Brain microvascular endothelial cell (primary cell): ENCODE measurements at regions not wholly inside any gene's neighbourhood (a gene's known extent, or its start where the extent isn't known, plus 50 kb on each side); places are given as distances from the start of the nearest gene placed in this dataset.

Experiments
- DNase-seq: peaks from one replicate; pipeline ENCODE4 v3.0.0-alpha.2; 2020
- H3K27ac ChIP-seq: fragments of 250-450 bp; sonication (Bioruptor Pico); 2 replicates; pipeline ENCODE4 v1.5.1; 2020; ENCODE audit warnings: mild to moderate bottlenecking, moderate library complexity
- H3K27me3 ChIP-seq: fragments of 250-450 bp; sonication (Bioruptor Pico); replicated peaks from 2 replicates; pipeline ENCODE4 v1.5.1; 2020; ENCODE audit warnings: mild to moderate bottlenecking
- H3K36me3 ChIP-seq: fragments of 250-450 bp; sonication (Bioruptor Pico); replicated peaks from 2 replicates; pipeline ENCODE4 v1.5.1; 2020; ENCODE audit warnings: mild to moderate bottlenecking
- H3K4me3 ChIP-seq: 2 replicates; pipeline ENCODE4 v1.5.1; 2011; ENCODE audit warnings: low read depth, mild to moderate bottlenecking, control low read depth, low read length, moderate library complexity
- CTCF ChIP-seq: IDR thresholded peaks from 2 replicates; pipeline ENCODE4 v1.5.1; 2011; ENCODE audit warnings: low read depth, mild to moderate bottlenecking, moderate library complexity, low read length, control low read depth, inconsistent platforms; ENCODE audit errors: missing control alignments
- in situ Hi-C: cut with HindIII; loops from 2 replicates; pipeline ENCODE4 v1.10.0; 2017; ENCODE audit warnings: low sequenced_read_pairs, low pct_ligation_motif_present

GRCh38 chr5:113675166-113675565, 161.7 kb downstream of the YTHDC2 start:
- in situ Hi-C loops = no loop called here
- no peak for DNase-seq
- TF ChIP-seq CTCF = no peak
- Histone ChIP-seq H3K4me3 (no peak overlapping the region), H3K36me3 (no peaks in the 10 kb centered on the region), H3K27ac (no peak overlapping the region), H3K27me3 (no peaks in the 10 kb centered on the region)

DNA sequence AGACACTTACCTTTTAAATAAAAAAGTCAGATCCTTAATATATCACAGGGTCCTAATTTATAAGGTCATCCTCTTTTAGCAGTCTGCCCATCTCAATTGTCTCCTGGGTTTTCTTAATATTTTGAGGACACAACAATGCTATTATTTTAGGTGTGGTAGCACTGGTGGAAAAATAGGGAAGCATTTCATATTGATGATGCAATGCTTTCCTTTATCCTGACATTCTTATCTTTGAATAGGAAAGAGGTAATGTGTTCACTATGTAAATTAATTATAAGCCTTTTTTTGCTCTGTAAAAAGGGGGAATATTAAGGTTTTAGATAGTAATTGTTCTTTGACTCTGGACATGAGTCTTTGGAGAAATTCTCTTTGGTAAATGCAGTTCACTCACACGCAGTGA, 164.7 kb downstream of the YTHDC2 start:
- TF ChIP-seq CTCF = no peak
- no peaks in the 10 kb centered on the region for H3K27me3 ChIP-seq

GRCh38 chr5:113678924-113679575, 165.6 kb downstream of the YTHDC2 start:
- Histone ChIP-seq H3K36me3 (no peaks in the 10 kb centered on the region), H3K4me3 (no peak overlapping the region), H3K27ac (no peak overlapping the region), H3K27me3 (no peaks in the 10 kb centered on the region)
- DNase-seq = peak; percentile 23
- in situ Hi-C loops = no loop called here
- TF ChIP-seq CTCF = peak; percentile 70

More for the DNA sequence above, 164.7 kb downstream of the YTHDC2 start:
- Histone ChIP-seq H3K27ac (no peak overlapping the region), H3K4me3 (no peak overlapping the region), H3K36me3 (no peaks in the 10 kb centered on the region)
- no peak for DNase-seq
- in situ Hi-C loops = no loop called here

- DNase-seq = no peak
- no peaks in the 10 kb centered on the region for H3K36me3 ChIP-seq
- in situ Hi-C loops = no loop called here
- TF ChIP-seq CTCF = no peak
- no peak overlapping the region for H3K4me3 ChIP-seq
- no peaks in the 10 kb centered on the region for H3K27me3 ChIP-seq
- H3K27ac ChIP-seq = no peak overlapping the region
These were observed 167.0 kb downstream of the YTHDC2 start for GRCh38 chr5:113680534-113680933.

- in situ Hi-C loops = no loop called here
- TF ChIP-seq CTCF = no peak
- Histone ChIP-seq H3K27me3 (no peaks in the 10 kb centered on the region), H3K27ac (no peak overlapping the region), H3K36me3 (no peaks in the 10 kb centered on the region), H3K4me3 (no peak overlapping the region)
- no peak for DNase-seq
These were observed 169.1 kb downstream of the YTHDC2 start for GRCh38 chr5:113682497-113683136.

- in situ Hi-C loops = no loop called here
- no peaks in the 10 kb centered on the region for H3K36me3 ChIP-seq
- no peak overlapping the region for H3K4me3 ChIP-seq
- TF ChIP-seq CTCF = no peak
- no peak for DNase-seq
- H3K27ac ChIP-seq = no peak overlapping the region
- no peaks in the 10 kb centered on the region for H3K27me3 ChIP-seq
These were observed 169.7 kb downstream of the YTHDC2 start for GRCh38 chr5:113683211-113683610.
